ENCODE measurements at regions not wholly inside any gene's neighbourhood (a gene's known extent, or its start where the extent isn't known, plus 50 kb on each side); places are given as distances from the start of the nearest gene placed in this dataset.
A peak's percentile ranks its signal among the peaks of the same experiment; 100 is the strongest.

GRCh38 chr4:28724239-28724638 is 1863.6 kb downstream of the STIM2 start:
- no peak for TF ChIP-seq CTCF (IDR thresholded peaks at IDR 0.05; ENCODE audit: insufficient read depth, low read depth, low read length)

GRCh38 chr4:28730304-28730703 is 1869.7 kb downstream of the STIM2 start:
- no peak for DNase-seq (ENCODE audit: low read depth)
- no peak overlapping the region for H3K4me3 ChIP-seq (ENCODE audit: low read depth, low read length)
- TF ChIP-seq CTCF (IDR thresholded peaks at IDR 0.05; ENCODE audit: insufficient read depth, low read depth, low read length), result no peak

More at GRCh38 chr4:28724239-28724638, 1863.6 kb downstream of the STIM2 start:
- no peak for DNase-seq (ENCODE audit: low read depth)
- no peak overlapping the region for H3K4me3 ChIP-seq (ENCODE audit: low read depth, low read length)

- H3K4me3 ChIP-seq (ENCODE audit: low read depth, low read length), result no peak overlapping the region
- DNase-seq (ENCODE audit: low read depth), result no peak
- no peak for TF ChIP-seq CTCF (IDR thresholded peaks at IDR 0.05; ENCODE audit: insufficient read depth, low read depth, low read length)
Measured at GRCh38 chr4:28744066-28744465, 1883.4 kb downstream of the STIM2 start.

GRCh38 chr4:28754376-28754775 is 1893.7 kb downstream of the STIM2 start:
- DNase-seq (ENCODE audit: low read depth), result peak; percentile 5
- no peak for TF ChIP-seq CTCF (IDR thresholded peaks at IDR 0.05; ENCODE audit: insufficient read depth, low read depth, low read length)
- H3K4me3 ChIP-seq (ENCODE audit: low read depth, low read length), result no peak overlapping the region

- no peak for TF ChIP-seq CTCF (IDR thresholded peaks at IDR 0.05; ENCODE audit: insufficient read depth, low read depth, low read length)
- no peak overlapping the region for H3K4me3 ChIP-seq (ENCODE audit: low read depth, low read length)
- DNase-seq (ENCODE audit: low read depth), result no peak
Measured at GRCh38 chr4:28755081-28755480, 1894.4 kb downstream of the STIM2 start.

- H3K4me3 ChIP-seq (ENCODE audit: low read depth, low read length), result no peak overlapping the region
- no peak for DNase-seq (ENCODE audit: low read depth)
- no peak for TF ChIP-seq CTCF (IDR thresholded peaks at IDR 0.05; ENCODE audit: insufficient read depth, low read depth, low read length)
Measured at GRCh38 chr4:28759064-28759463, 1898.4 kb downstream of the STIM2 start.

GRCh38 chr4:28760003-28760402 is 1899.4 kb downstream of the STIM2 start:
- no peak for TF ChIP-seq CTCF (IDR thresholded peaks at IDR 0.05; ENCODE audit: insufficient read depth, low read depth, low read length)
- no peak for DNase-seq (ENCODE audit: low read depth)
- no peak overlapping the region for H3K4me3 ChIP-seq (ENCODE audit: low read depth, low read length)
